ENCODE measurements at regions not wholly inside any gene's neighbourhood (a gene's known extent, or its start where the extent isn't known, plus 50 kb on each side); places are given as distances from the start of the nearest gene placed in this dataset.
"Not testable (repeated sequence)": the region's sequence is repeated elsewhere in the genome, so short reads cannot be mapped to it uniquely, and the experiment has no call there.

DNA sequence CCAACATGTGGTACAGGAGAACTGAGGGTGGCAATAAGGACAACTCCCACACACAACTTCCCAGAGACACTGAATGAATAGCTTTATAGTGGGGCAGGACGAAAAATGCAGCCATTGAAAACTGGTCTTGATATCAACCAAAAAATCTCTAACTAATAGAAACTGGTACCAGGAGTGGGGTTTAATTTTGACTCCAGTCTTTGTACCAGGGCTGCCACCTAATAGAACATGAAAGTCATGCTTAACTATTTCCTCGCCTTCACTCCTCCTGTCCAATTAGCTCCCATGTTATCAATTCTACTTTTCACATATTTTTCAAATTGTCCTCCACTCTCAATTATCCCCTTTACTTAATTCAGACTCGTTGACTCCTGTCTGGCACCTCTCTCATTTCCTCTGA lies 192.0 kb upstream of the ERCC4 start:
- TF ChIP-seq, protein P1, sequence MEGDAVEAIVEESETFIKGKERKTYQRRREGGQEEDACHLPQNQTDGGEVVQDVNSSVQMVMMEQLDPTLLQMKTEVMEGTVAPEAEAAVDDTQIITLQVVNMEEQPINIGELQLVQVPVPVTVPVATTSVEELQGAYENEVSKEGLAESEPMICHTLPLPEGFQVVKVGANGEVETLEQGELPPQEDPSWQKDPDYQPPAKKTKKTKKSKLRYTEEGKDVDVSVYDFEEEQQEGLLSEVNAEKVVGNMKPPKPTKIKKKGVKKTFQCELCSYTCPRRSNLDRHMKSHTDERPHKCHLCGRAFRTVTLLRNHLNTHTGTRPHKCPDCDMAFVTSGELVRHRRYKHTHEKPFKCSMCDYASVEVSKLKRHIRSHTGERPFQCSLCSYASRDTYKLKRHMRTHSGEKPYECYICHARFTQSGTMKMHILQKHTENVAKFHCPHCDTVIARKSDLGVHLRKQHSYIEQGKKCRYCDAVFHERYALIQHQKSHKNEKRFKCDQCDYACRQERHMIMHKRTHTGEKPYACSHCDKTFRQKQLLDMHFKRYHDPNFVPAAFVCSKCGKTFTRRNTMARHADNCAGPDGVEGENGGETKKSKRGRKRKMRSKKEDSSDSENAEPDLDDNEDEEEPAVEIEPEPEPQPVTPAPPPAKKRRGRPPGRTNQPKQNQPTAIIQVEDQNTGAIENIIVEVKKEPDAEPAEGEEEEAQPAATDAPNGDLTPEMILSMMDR (IDR thresholded peaks at IDR 0.05), result no peak
- Histone ChIP-seq H3K4me1 (no peaks in the 10 kb centered on the region), H3K36me3 (no peaks in the 10 kb centered on the region), H3K4me3 (no peak overlapping the region), H3K9me3 (peaks cover 6% of the 10 kb centered on the region), H3K27ac (no peak overlapping the region), H3K27me3 (peaks cover 4% of the 10 kb centered on the region)
- DNase-seq (no peak), ATAC-seq (no peak)
- intact Hi-C loops (cut with DNase I), result no loop called here

- H3K9me3 ChIP-seq, result no peaks in the 10 kb centered on the region
- H3K36me3 ChIP-seq, result no peaks in the 10 kb centered on the region
- ATAC-seq, result no peak
- DNase-seq, result no peak
- H3K27ac ChIP-seq, result no peak overlapping the region
- TF ChIP-seq, protein P1 (IDR thresholded peaks at IDR 0.05), result no peak
- intact Hi-C loops (cut with DNase I), result no loop called here
- no peaks in the 10 kb centered on the region for H3K4me1 ChIP-seq
- no peak overlapping the region for H3K4me3 ChIP-seq
- peaks cover 6% of the 10 kb centered on the region for H3K27me3 ChIP-seq
Measured at GRCh38 chr16:13733561-13733960, 186.4 kb upstream of the ERCC4 start.

DNA sequence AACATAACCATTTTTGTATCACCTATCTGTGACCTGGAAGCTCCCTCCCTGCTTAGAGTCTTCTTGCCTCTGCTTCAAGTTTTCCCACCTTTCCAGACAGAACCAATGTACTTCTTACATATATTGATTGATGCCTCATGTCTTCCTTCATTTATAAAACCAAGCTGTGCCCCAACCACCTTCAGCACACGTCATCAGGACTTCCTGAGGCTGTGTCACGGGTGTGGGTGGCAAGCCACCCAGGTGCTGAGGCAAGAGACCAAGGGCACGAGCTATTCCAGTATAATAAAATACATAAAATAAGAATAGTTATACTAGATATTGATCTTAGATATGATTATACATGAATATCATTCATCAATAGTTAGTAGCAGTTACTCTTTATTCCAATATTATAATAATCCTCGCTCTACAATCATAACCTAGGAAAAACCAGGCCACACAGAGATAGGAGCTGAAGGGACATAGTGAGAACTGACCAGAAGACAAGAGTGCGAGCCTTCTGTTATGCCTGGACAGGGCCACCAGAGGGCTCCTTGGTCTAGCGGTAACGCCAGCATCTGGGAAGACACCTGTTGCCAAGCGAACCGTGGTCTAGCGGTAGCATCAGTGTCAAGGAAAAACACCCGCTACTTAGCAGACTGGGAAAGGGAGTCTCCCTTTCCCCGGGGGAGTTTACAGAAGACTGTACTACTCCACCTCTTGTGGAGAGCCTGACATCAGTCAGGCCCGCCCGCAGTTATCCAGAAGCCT lies 180.2 kb upstream of the ERCC4 start:
- ATAC-seq; H3K27me3 ChIP-seq; H3K4me3 ChIP-seq; intact Hi-C loops (cut with DNase I); H3K36me3 ChIP-seq; H3K4me1 ChIP-seq; DNase-seq; H3K27ac ChIP-seq; H3K9me3 ChIP-seq: not testable (repeated sequence)

- intact Hi-C loops (cut with DNase I), result no loop called here
- TF ChIP-seq, protein P1 (IDR thresholded peaks at IDR 0.05), result no peak
Measured at GRCh38 chr16:13742928-13743327, 177.0 kb upstream of the ERCC4 start.

GRCh38 chr16:13743571-13743970 lies 176.4 kb upstream of the ERCC4 start:
- intact Hi-C loops (cut with DNase I), result no loop called here
- ATAC-seq (no peak), DNase-seq (no peak)
- H3K4me3 ChIP-seq, result no peak overlapping the region
- no peaks in the 10 kb centered on the region for H3K36me3 ChIP-seq
- no peak overlapping the region for H3K27ac ChIP-seq
- no peaks in the 10 kb centered on the region for H3K27me3 ChIP-seq
- no peaks in the 10 kb centered on the region for H3K9me3 ChIP-seq
- TF ChIP-seq, protein P1 (IDR thresholded peaks at IDR 0.05), result no peak
- H3K4me1 ChIP-seq, result no peaks in the 10 kb centered on the region

More at GRCh38 chr16:13742928-13743327, 177.0 kb upstream of the ERCC4 start:
- no peak for DNase-seq
- no peaks in the 10 kb centered on the region for H3K4me1 ChIP-seq
- no peaks in the 10 kb centered on the region for H3K27me3 ChIP-seq
- no peak overlapping the region for H3K27ac ChIP-seq
- ATAC-seq, result no peak
- H3K36me3 ChIP-seq, result no peaks in the 10 kb centered on the region
- no peaks in the 10 kb centered on the region for H3K9me3 ChIP-seq
- H3K4me3 ChIP-seq, result no peak overlapping the region

GRCh38 chr16:13756411-13757140 lies 163.4 kb upstream of the ERCC4 start:
- H3K27me3 ChIP-seq, result no peaks in the 10 kb centered on the region
- no peaks in the 10 kb centered on the region for H3K4me1 ChIP-seq
- H3K4me3 ChIP-seq, result no peak overlapping the region
- TF ChIP-seq, protein P1 (IDR thresholded peaks at IDR 0.05), result no peak
- DNase-seq, result no peak
- no peak overlapping the region for H3K27ac ChIP-seq
- no peaks in the 10 kb centered on the region for H3K9me3 ChIP-seq
- intact Hi-C loops (cut with DNase I), result no loop called here
- no peaks in the 10 kb centered on the region for H3K36me3 ChIP-seq
- ATAC-seq, result no peak

Measured in upper lobe of right lung (tissue), 1 donor.